IMR-90 (cell line): ENCODE measurements at regions not wholly inside any gene's neighbourhood (a gene's known extent, or its start where the extent isn't known, plus 50 kb on each side); places are given as distances from the start of the nearest gene placed in this dataset.

ENCODE experiments used
- ATAC-seq: fragments of 200-7000 bp; cut with Tn5 transposase; 2 replicates; pipeline ENCODE4 v1.9.1; 2020; ENCODE audit warnings: low read depth, mild to moderate bottlenecking, moderate library complexity
- BruUV-seq: library from RNA; stranded (reverse); fragments of 400-500 nt; replicated peaks from 2 replicates; lab custom pipeline; 2021; lab: Mats Ljungman, UMichigan
- CTCF ChIA-PET: fragments of 300-600 bp; formaldehyde crosslinking; extraction: SDS; loops from one replicate; lab custom pipeline; 2021; ENCODE audit warnings: antibody characterized with exemption; lab: Yijun Ruan, JAX
- POLR2A ChIA-PET: fragments of 300-600 bp; sonication (Branson Sonifier 250); formaldehyde crosslinking; loops from one replicate; lab custom pipeline; 2022; ENCODE audit warnings: antibody characterized with exemption; ENCODE audit not compliant: unreplicated experiment; lab: Charles Lee
- DNase-seq: peaks from one replicate; pipeline ENCODE4 v3.0.0; 2013
- H2AFZ ChIP-seq: replicated peaks from 2 replicates; pipeline ENCODE3; 2013; ENCODE audit warnings: low read length, mild to moderate bottlenecking; ENCODE audit not compliant: poor library complexity
- H2AK5ac ChIP-seq: 2 replicates; pipeline ENCODE4 v1.6.1; 2013; ENCODE audit warnings: low read depth, low read length, inconsistent platforms
- H2AK9ac ChIP-seq: replicated peaks from 2 replicates; pipeline ENCODE3; 2013; ENCODE audit warnings: mild to moderate bottlenecking, low read depth, low read length, moderate library complexity; ENCODE audit not compliant: poor library complexity
- H2BK120ac ChIP-seq: 2 replicates; pipeline ENCODE4 v1.6.1; 2013; ENCODE audit warnings: low read depth, low read length, inconsistent platforms
- H2BK15ac ChIP-seq: 3 replicates; pipeline ENCODE4 v1.6.1; 2013; ENCODE audit warnings: low read depth, low read length, inconsistent platforms
- H2BK20ac ChIP-seq: 2 replicates; pipeline ENCODE4 v1.6.1; 2013; ENCODE audit warnings: low read depth, mild to moderate bottlenecking, inconsistent platforms, low read length, moderate library complexity
- H2BK5ac ChIP-seq: 2 replicates; pipeline ENCODE4 v1.6.1; 2013; ENCODE audit warnings: mild to moderate bottlenecking, low read depth, low read length, inconsistent platforms; ENCODE audit not compliant: poor library complexity, severe bottlenecking
- H3K14ac ChIP-seq: replicated peaks from 2 replicates; pipeline ENCODE4 v1.6.1; 2013; ENCODE audit warnings: low read depth, low read length, inconsistent platforms
- H3K18ac ChIP-seq: 2 replicates; pipeline ENCODE4 v1.6.1; 2013; ENCODE audit warnings: low read depth, low read length, control low read depth
- H3K23ac ChIP-seq: 2 replicates; pipeline ENCODE4 v1.6.1; 2013; ENCODE audit warnings: low read depth, low read length, inconsistent platforms
- H3K27ac ChIP-seq: 2 replicates; pipeline ENCODE4 v1.5.1; 2013; ENCODE audit warnings: mild to moderate bottlenecking, control low read depth, low read length; ENCODE audit not compliant: insufficient read depth
- H3K27me3 ChIP-seq: 2 replicates; pipeline ENCODE4 v1.6.1; 2013; ENCODE audit warnings: low read length; ENCODE audit not compliant: control insufficient read depth, insufficient read depth
- H3K36me3 ChIP-seq: 2 replicates; pipeline ENCODE4 v1.6.1; 2013; ENCODE audit warnings: low read length, mixed read lengths; ENCODE audit not compliant: control insufficient read depth, insufficient read depth
- H3K4ac ChIP-seq: 2 replicates; pipeline ENCODE4 v1.6.1; 2013; ENCODE audit warnings: low read depth, low read length, inconsistent platforms
- H3K4me1 ChIP-seq: 2 replicates; pipeline ENCODE4 v1.6.1; 2013; ENCODE audit warnings: low read length, mixed read lengths; ENCODE audit not compliant: control insufficient read depth, insufficient read depth
- H3K4me2 ChIP-seq: 2 replicates; pipeline ENCODE4 v1.6.1; 2013; ENCODE audit warnings: low read depth, mild to moderate bottlenecking, control low read depth, low read length, moderate library complexity
- H3K4me3 ChIP-seq: 2 replicates; pipeline ENCODE4 v1.5.1; 2013; ENCODE audit warnings: low read depth, mild to moderate bottlenecking, control low read depth, low read length, moderate library complexity; ENCODE audit not compliant: insufficient read depth
- H3K56ac ChIP-seq: 2 replicates; pipeline ENCODE4 v1.6.1; 2013; ENCODE audit warnings: low read length, inconsistent platforms; ENCODE audit not compliant: insufficient read depth; ENCODE audit errors: extremely low read depth
- H3K79me1 ChIP-seq, 2 experiments: 2 replicates each; pipeline ENCODE4 v1.6.1; 2013; ENCODE audit warnings: low read length in 2 of 2, inconsistent platforms in 1 of 2, low read depth in 1 of 2
- H3K9ac ChIP-seq: 2 replicates; pipeline ENCODE4 v1.6.1; 2013; ENCODE audit warnings: low read depth, low read length, control low read depth
- H3K9me1 ChIP-seq: 2 replicates; pipeline ENCODE4 v1.6.1; 2013; ENCODE audit warnings: low read length, inconsistent platforms; ENCODE audit not compliant: insufficient read depth
- H3K9me3 ChIP-seq: 2 replicates; pipeline ENCODE4 v1.6.1; 2013; ENCODE audit warnings: low read length; ENCODE audit not compliant: control insufficient read depth, insufficient read depth
- H4K20me1 ChIP-seq: 2 replicates; pipeline ENCODE4 v1.6.1; 2013; ENCODE audit warnings: low read length, inconsistent platforms; ENCODE audit not compliant: insufficient read depth
- H4K5ac ChIP-seq: 2 replicates; pipeline ENCODE4 v1.6.1; 2013; ENCODE audit warnings: mild to moderate bottlenecking, low read depth, low read length, control low read depth
- H4K8ac ChIP-seq, 2 experiments: 2 replicates each; pipeline ENCODE4 v1.6.1; 2013; ENCODE audit warnings: low read depth in 2 of 2, low read length in 2 of 2, control low read depth in 1 of 2, inconsistent platforms in 1 of 2
- H4K91ac ChIP-seq: 2 replicates; pipeline ENCODE4 v1.6.1; 2013; ENCODE audit warnings: low read depth, low read length, inconsistent platforms; ENCODE audit not compliant: insufficient read depth
- CHD1 ChIP-seq: IDR thresholded peaks from 2 replicates; pipeline ENCODE4 v1.6.1; 2012; ENCODE audit warnings: low read depth, low read length, improper control_type of control experiment
- RFX5 ChIP-seq: IDR thresholded peaks from 2 replicates; pipeline ENCODE4 v1.8.0; 2012; ENCODE audit warnings: low read depth, mild to moderate bottlenecking, low read length, moderate library complexity
- USF2 ChIP-seq: fragments of 150-350 bp; IDR thresholded peaks from 2 replicates; pipeline ENCODE4 v1.6.1; 2017; ENCODE audit warnings: mild to moderate bottlenecking, antibody characterized with exemption, low read length, low read depth
- WGBS, 2 experiments: methylation state at CpG; one replicate each; pipeline versions ENCODE4 v1.1.5 to v1.1.7; 2013; ENCODE audit warnings: missing lambda C conversion rate in 2 of 2; ENCODE audit not compliant: insufficient read length in 1 of 2; ENCODE audit errors: extremely low coverage in 2 of 2; 5-methylcytosine and 5-hydroxymethylcytosine counted together
- dilution Hi-C: fragments of 300-500 bp; cut with HindIII; formaldehyde crosslinking; loops from one replicate; pipeline ENCODE4 v1.14.3; 2018; ENCODE audit warnings: low sequenced_read_pairs; ENCODE audit not compliant: unreplicated experiment
- in situ Hi-C: fragments of 300-500 bp; cut with MboI; formaldehyde crosslinking; loops from 3 replicates; pipeline ENCODE4 v1.14.3; 2019; ENCODE audit warnings: low sequenced_read_pairs, inconsistent platforms, mixed read lengths
- intact Hi-C: fragments of 100-400 bp; cut with micrococcal nuclease; formaldehyde crosslinking; loops from 2 replicates; pipeline ENCODE4 v1.10.0; 2022

DNA sequence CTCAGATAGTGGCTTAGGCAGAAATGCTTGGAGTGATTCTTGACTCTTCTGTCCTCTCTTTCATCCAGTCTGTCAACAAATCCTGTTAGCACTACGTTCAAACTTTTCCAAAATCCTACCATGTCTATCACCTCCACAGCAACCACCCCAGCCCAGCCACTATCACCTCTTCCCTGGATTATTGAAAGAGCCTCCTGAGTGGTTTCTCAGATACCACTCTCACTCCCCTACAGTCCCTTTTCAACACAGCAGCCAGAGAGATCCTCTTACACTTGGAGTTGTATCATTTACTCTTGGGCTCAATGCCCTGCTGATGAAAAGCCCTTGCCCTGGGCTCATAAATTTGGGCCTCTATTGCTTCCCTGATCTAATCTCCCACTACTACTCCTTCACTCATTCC lies 218.9 kb downstream of the EXOC5 start:
- Histone ChIP-seq H3K27me3 (no peaks in the 10 kb centered on the region), H2AFZ (no peak overlapping the region), H4K20me1 (no peaks in the 10 kb centered on the region), H3K27ac (no peak overlapping the region), H3K36me3 (no peaks in the 10 kb centered on the region), H3K56ac (no peak overlapping the region), H2BK20ac (no peak overlapping the region), H3K4me1 (no peaks in the 10 kb centered on the region), H3K14ac (no peak overlapping the region), H4K5ac (no peak overlapping the region), H4K8ac (no peak overlapping the region), H3K9me3 (no peaks in the 10 kb centered on the region), H3K4me2 (no peak overlapping the region), H3K79me1 (no peaks in the 10 kb centered on the region), H2BK5ac (no peak overlapping the region), H2AK5ac (no peak overlapping the region), H2BK120ac (no peak overlapping the region), H2AK9ac (no peak overlapping the region), H4K91ac (no peak overlapping the region), H3K4ac (no peak overlapping the region), H3K4me3 (no peak overlapping the region), H3K9ac (no peak overlapping the region), H3K23ac (no peak overlapping the region), H3K9me1 (no peaks in the 10 kb centered on the region), H2BK15ac (no peak overlapping the region), H3K18ac (no peak overlapping the region)
- 11% methylated on average over 1 of the region's 1 CpG; no CpG with 5 or more reads in 1 of the 2 experiments for WGBS, 2 experiments
- BruUV-seq, result no TSS peak
- in situ Hi-C loops, result no loop called here
- no peak for DNase-seq
- no peak for TF ChIP-seq RFX5
- no peak for TF ChIP-seq USF2
- TF ChIP-seq CHD1, result no peak
- ChIA-PET POLR2A (no interaction called here), CTCF (no interaction called here)
- dilution Hi-C loops, result no loop called here
- ATAC-seq, result no peak
- intact Hi-C loops, result no loop called here
